ENCODE measurements at regions not wholly inside any gene's neighbourhood (a gene's known extent, or its start where the extent isn't known, plus 50 kb on each side); places are given as distances from the start of the nearest gene placed in this dataset.

DNA sequence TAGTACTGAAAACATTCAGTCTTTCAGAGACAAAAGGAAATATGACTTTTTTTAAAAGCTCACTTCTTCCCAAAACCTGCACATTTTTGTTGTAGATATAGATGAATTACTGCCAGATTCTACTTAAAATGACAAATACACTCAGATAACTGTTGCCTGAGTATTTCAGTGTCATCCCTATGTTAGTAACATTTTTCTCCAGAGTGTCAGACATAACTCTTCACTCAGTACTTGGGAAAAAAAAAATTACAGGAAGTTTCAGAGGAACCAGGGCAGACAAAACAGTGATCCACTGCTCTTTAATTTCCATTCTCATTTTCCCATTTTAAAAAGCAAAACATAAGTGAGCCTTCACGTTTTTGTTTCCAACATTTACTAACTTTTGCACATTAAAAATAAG, 79.3 kb upstream of the ITGA1 start:
- no peaks in the 10 kb centered on the region for H3K79me2 ChIP-seq (ENCODE audit: control insufficient read depth, low read length)
- H3K9me2 ChIP-seq (replicated peaks; ENCODE audit: control insufficient read depth, low read length) = no peaks in the 10 kb centered on the region
- no peak overlapping the region for H3K27ac ChIP-seq (ENCODE audit: low read depth, low read length)
- H3F3A ChIP-seq (ENCODE audit: control insufficient read depth, insufficient read depth) = no peaks in the 10 kb centered on the region
- no peaks in the 10 kb centered on the region for H3K9me3 ChIP-seq (ENCODE audit: control insufficient read depth, insufficient read depth, low read length)
- no peak overlapping the region for H3K4me2 ChIP-seq (ENCODE audit: low read length)
- H3K4me1 ChIP-seq (ENCODE audit: control insufficient read depth, low read length) = no peaks in the 10 kb centered on the region
- no peaks in the 10 kb centered on the region for H4K20me1 ChIP-seq (ENCODE audit: control insufficient read depth, insufficient read depth, low read depth, low read length)
- H3K4me3 ChIP-seq (ENCODE audit: low read length) = no peak overlapping the region
- no peaks in the 10 kb centered on the region for H3K36me3 ChIP-seq (ENCODE audit: control insufficient read depth, low read length)
- TF ChIP-seq EZH2phosphoT487 (IDR thresholded peaks at IDR 0.05; ENCODE audit: borderline replicate concordance, low read length) = no peak
- TF ChIP-seq, protein P1, sequence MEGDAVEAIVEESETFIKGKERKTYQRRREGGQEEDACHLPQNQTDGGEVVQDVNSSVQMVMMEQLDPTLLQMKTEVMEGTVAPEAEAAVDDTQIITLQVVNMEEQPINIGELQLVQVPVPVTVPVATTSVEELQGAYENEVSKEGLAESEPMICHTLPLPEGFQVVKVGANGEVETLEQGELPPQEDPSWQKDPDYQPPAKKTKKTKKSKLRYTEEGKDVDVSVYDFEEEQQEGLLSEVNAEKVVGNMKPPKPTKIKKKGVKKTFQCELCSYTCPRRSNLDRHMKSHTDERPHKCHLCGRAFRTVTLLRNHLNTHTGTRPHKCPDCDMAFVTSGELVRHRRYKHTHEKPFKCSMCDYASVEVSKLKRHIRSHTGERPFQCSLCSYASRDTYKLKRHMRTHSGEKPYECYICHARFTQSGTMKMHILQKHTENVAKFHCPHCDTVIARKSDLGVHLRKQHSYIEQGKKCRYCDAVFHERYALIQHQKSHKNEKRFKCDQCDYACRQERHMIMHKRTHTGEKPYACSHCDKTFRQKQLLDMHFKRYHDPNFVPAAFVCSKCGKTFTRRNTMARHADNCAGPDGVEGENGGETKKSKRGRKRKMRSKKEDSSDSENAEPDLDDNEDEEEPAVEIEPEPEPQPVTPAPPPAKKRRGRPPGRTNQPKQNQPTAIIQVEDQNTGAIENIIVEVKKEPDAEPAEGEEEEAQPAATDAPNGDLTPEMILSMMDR (IDR thresholded peaks at IDR 0.05; ENCODE audit: low read depth, low read length, poor library complexity, severe bottlenecking) = no peak
- no peaks in the 10 kb centered on the region for H3K27me3 ChIP-seq (ENCODE audit: control insufficient read depth, low read length)

- Histone ChIP-seq H3K4me3 (ENCODE audit: low read length) (no peak overlapping the region), H3F3A (ENCODE audit: control insufficient read depth, insufficient read depth) (no peaks in the 10 kb centered on the region), H3K27ac (ENCODE audit: low read depth, low read length) (no peak overlapping the region), H3K9me3 (ENCODE audit: control insufficient read depth, insufficient read depth, low read length) (no peaks in the 10 kb centered on the region), H3K9me2 (replicated peaks; ENCODE audit: control insufficient read depth, low read length) (no peaks in the 10 kb centered on the region), H3K27me3 (ENCODE audit: control insufficient read depth, low read length) (no peaks in the 10 kb centered on the region), H3K36me3 (ENCODE audit: control insufficient read depth, low read length) (no peaks in the 10 kb centered on the region), H4K20me1 (ENCODE audit: control insufficient read depth, insufficient read depth, low read depth, low read length) (no peaks in the 10 kb centered on the region), H3K4me2 (ENCODE audit: low read length) (no peak overlapping the region), H3K79me2 (ENCODE audit: control insufficient read depth, low read length) (no peaks in the 10 kb centered on the region), H3K4me1 (ENCODE audit: control insufficient read depth, low read length) (no peaks in the 10 kb centered on the region)
- no peak for TF ChIP-seq EZH2phosphoT487 (IDR thresholded peaks at IDR 0.05; ENCODE audit: borderline replicate concordance, low read length)
- TF ChIP-seq, protein P1 (IDR thresholded peaks at IDR 0.05; ENCODE audit: low read depth, low read length, poor library complexity, severe bottlenecking) = no peak
Measured at GRCh38 chr5:52709167-52709925, 78.4 kb upstream of the ITGA1 start.

- Histone ChIP-seq H4K20me1 (ENCODE audit: control insufficient read depth, insufficient read depth, low read depth, low read length) (no peaks in the 10 kb centered on the region), H3K4me3 (ENCODE audit: low read length) (no peak overlapping the region), H3K4me2 (ENCODE audit: low read length) (no peak overlapping the region), H3K79me2 (ENCODE audit: control insufficient read depth, low read length) (no peaks in the 10 kb centered on the region), H3K9me3 (ENCODE audit: control insufficient read depth, insufficient read depth, low read length) (no peaks in the 10 kb centered on the region), H3K27ac (ENCODE audit: low read depth, low read length) (no peak overlapping the region), H3K9me2 (replicated peaks; ENCODE audit: control insufficient read depth, low read length) (no peaks in the 10 kb centered on the region), H3K36me3 (ENCODE audit: control insufficient read depth, low read length) (no peaks in the 10 kb centered on the region), H3K4me1 (ENCODE audit: control insufficient read depth, low read length) (no peaks in the 10 kb centered on the region), H3F3A (ENCODE audit: control insufficient read depth, insufficient read depth) (no peaks in the 10 kb centered on the region), H3K27me3 (ENCODE audit: control insufficient read depth, low read length) (no peaks in the 10 kb centered on the region)
- no peak for TF ChIP-seq EZH2phosphoT487 (IDR thresholded peaks at IDR 0.05; ENCODE audit: borderline replicate concordance, low read length)
- TF ChIP-seq, protein P1 (IDR thresholded peaks at IDR 0.05; ENCODE audit: low read depth, low read length, poor library complexity, severe bottlenecking) = no peak
Measured at GRCh38 chr5:52710310-52710971, 77.3 kb upstream of the ITGA1 start.

All from DOHH2 (cell line).